ENCODE measurements at regions not wholly inside any gene's neighbourhood (a gene's known extent, or its start where the extent isn't known, plus 50 kb on each side); places are given as distances from the start of the nearest gene placed in this dataset.

GRCh38 chr1:65688848-65689247 is 103.8 kb upstream of the PDE4B start:
- Histone ChIP-seq H3K27ac (no peak overlapping the region), H3K36me3 (no peaks in the 10 kb centered on the region), H3K27me3 (peaks cover 0 to 5% (median 0%) of the 10 kb centered on the region in 9 donors), H3K4me1 (peaks cover 0 to 31% (median 19%) of the 10 kb centered on the region in 12 donors), H3K4me3 (no peak overlapping the region), H3K9me3 (no peaks in the 10 kb centered on the region)
- DNase-seq (no peak), ATAC-seq (no peak)
- intact Hi-C loops (cut with DNase I) = loop anchor here (2.0 to 10.0 kb wide), 12 partner anchors 257 to 1424 kb away; partner anchors contain the start of genes LEPR (in 1 of the 10) and LEPROT (in 1 of the 10)
- 79 to 88% (median 82%) methylated on average over 3 of the region's 3 CpGs for WGBS, 4 donors
- no peak for TF ChIP-seq CTCF (IDR thresholded peaks at IDR 0.05)
- no peak for TF ChIP-seq POLR2A (IDR thresholded peaks at IDR 0.05)

GRCh38 chr1:65691152-65691900 is 101.4 kb upstream of the PDE4B start:
- Histone ChIP-seq H3K36me3 (no peaks in the 10 kb centered on the region), H3K27ac (peak overlapping the region in 8 of 12 donors; percentile 6 to 64 (median 22)), H3K4me1 (peaks cover 0 to 31% (median 19%) of the 10 kb centered on the region in 12 donors), H3K27me3 (no peaks in the 10 kb centered on the region), H3K4me3 (no peak overlapping the region), H3K9me3 (no peaks in the 10 kb centered on the region)
- peak in 1 of 5 donors; percentile 51 for DNase-seq
- 41 to 54% (median 48%) methylated on average over 6 of the region's 6 CpGs for WGBS, 4 donors
- intact Hi-C loops (cut with DNase I) = no loop called here
- ATAC-seq = peak in 3 of 4 donors; percentile 32 to 35 (median 33)
- no peak for TF ChIP-seq CTCF (IDR thresholded peaks at IDR 0.05)
- TF ChIP-seq POLR2A (IDR thresholded peaks at IDR 0.05) = no peak

- 74 to 77% (median 76%) methylated on average over 3 of the region's 3 CpGs for WGBS, 4 donors
- ATAC-seq (no peak), DNase-seq (no peak)
- H3K36me3 ChIP-seq = no peaks in the 10 kb centered on the region
- H3K4me1 ChIP-seq = peaks cover 0 to 31% (median 19%) of the 10 kb centered on the region in 12 donors
- H3K9me3 ChIP-seq = no peaks in the 10 kb centered on the region
- intact Hi-C loops (cut with DNase I) = no loop called here
- no peak for TF ChIP-seq POLR2A (IDR thresholded peaks at IDR 0.05)
- no peak for TF ChIP-seq CTCF (IDR thresholded peaks at IDR 0.05)
- peak overlapping the region in 6 of 12 donors; percentile 6 to 64 (median 30) for H3K27ac ChIP-seq
- no peak overlapping the region for H3K4me3 ChIP-seq
- H3K27me3 ChIP-seq = no peaks in the 10 kb centered on the region
Observed at GRCh38 chr1:65691972-65692371, 100.7 kb upstream of the PDE4B start.

GRCh38 chr1:65694126-65694525 is 98.6 kb upstream of the PDE4B start:
- intact Hi-C loops (cut with DNase I) = no loop called here

More at GRCh38 chr1:65694126-65694525, 98.6 kb upstream of the PDE4B start:
- no peak for ATAC-seq
- no peak overlapping the region for H3K27ac ChIP-seq
- TF ChIP-seq POLR2A (IDR thresholded peaks at IDR 0.05) (no peak), CTCF (IDR thresholded peaks at IDR 0.05) (no peak)
- H3K4me3 ChIP-seq = no peak overlapping the region
- no peaks in the 10 kb centered on the region for H3K36me3 ChIP-seq
- H3K27me3 ChIP-seq = peaks cover 0 to 7% (median 0%) of the 10 kb centered on the region in 9 donors
- DNase-seq = no peak
- H3K4me1 ChIP-seq = peaks cover 0 to 27% (median 18%) of the 10 kb centered on the region in 12 donors
- WGBS, 4 donors = 48 to 82% (median 73%) methylated on average over 2 of the region's 2 CpGs
- H3K9me3 ChIP-seq = no peaks in the 10 kb centered on the region

All from heart left ventricle (tissue), 16 donors.